HEK293 (cell line): ENCODE measurements at regions not wholly inside any gene's neighbourhood (a gene's known extent, or its start where the extent isn't known, plus 50 kb on each side); places are given as distances from the start of the nearest gene placed in this dataset.

Source experiments
- CTCF ChIA-PET: fragments of 350-600 bp; formaldehyde crosslinking; extraction: SDS; loops from one replicate; lab custom pipeline; 2021; ENCODE audit warnings: antibody characterized with exemption; lab: Yijun Ruan, JAX
- POLR2A ChIA-PET: fragments of 300-600 bp; formaldehyde crosslinking; extraction: SDS; loops from one replicate; lab custom pipeline; 2020; ENCODE audit warnings: antibody characterized with exemption, inconsistent platforms; lab: Yijun Ruan, JAX
- H3K27ac ChIP-seq: fragments of 200-500 bp; sonication (Bioruptor generic); 2 replicates; pipeline ENCODE4 v1.5.1; 2014; ENCODE audit warnings: low read depth, low read length, control low read depth, inconsistent platforms; ENCODE audit errors: extremely low read depth
- H3K36me3 ChIP-seq, 2 experiments: fragments of 200-500 bp in 1 of 2; sonication (Bioruptor generic) in 1 of 2; 1 replicate in 1 of 2; 2 replicates in 1 of 2; pipeline ENCODE4 v1.5.1; 2014 to 2017; ENCODE audit warnings: inconsistent platforms in 2 of 2, low read length in 2 of 2; ENCODE audit not compliant: control insufficient read depth in 2 of 2, insufficient read depth in 1 of 2
- H3K4me1 ChIP-seq: fragments of 200-500 bp; sonication (Bioruptor generic); 2 replicates; pipeline ENCODE4 v1.5.1; 2014; ENCODE audit warnings: mild to moderate bottlenecking, low read length, inconsistent platforms; ENCODE audit not compliant: control insufficient read depth, insufficient read depth
- H3K4me3 ChIP-seq: 2 replicates; pipeline ENCODE4 v1.5.1; 2011; ENCODE audit warnings: low read depth, mild to moderate bottlenecking, control low read depth, low read length, moderate library complexity
- H3K9me3 ChIP-seq: fragments of 200-500 bp; sonication (Bioruptor generic); 2 replicates; pipeline ENCODE4 v1.5.1; 2014; ENCODE audit warnings: low read depth, low read length, inconsistent platforms; ENCODE audit not compliant: control insufficient read depth, insufficient read depth
- GLI2 ChIP-seq: fragments of 450-650 bp; formaldehyde crosslinking; IDR thresholded peaks from 2 replicates; pipeline ENCODE4; 2017; ENCODE audit warnings: missing biosample characterization, missing genetic modification characterization, low read depth, borderline replicate concordance
- OSR2 ChIP-seq: fragments of 450-650 bp; formaldehyde crosslinking; IDR thresholded peaks from 2 replicates; pipeline ENCODE4 v1.5.1; 2016; ENCODE audit warnings: missing biosample characterization, missing genetic modification characterization
- ZFP3 ChIP-seq: fragments of 450-650 bp; formaldehyde crosslinking; IDR thresholded peaks from 2 replicates; pipeline ENCODE4 v1.5.1; 2016; ENCODE audit warnings: low read depth, missing biosample characterization, missing genetic modification characterization
- ZNF114 ChIP-seq: fragments of 450-650 bp; formaldehyde crosslinking; IDR thresholded peaks from 2 replicates; pipeline ENCODE4 v1.5.0; 2017; ENCODE audit warnings: missing biosample characterization, missing genetic modification characterization
- ZNF146 ChIP-seq: fragments of 450-650 bp; formaldehyde crosslinking; IDR thresholded peaks from 2 replicates; pipeline ENCODE4 v1.5.1; 2016; ENCODE audit warnings: missing biosample characterization, missing genetic modification characterization
- ZNF148 ChIP-seq: fragments of 450-650 bp; formaldehyde crosslinking; IDR thresholded peaks from 2 replicates; pipeline ENCODE4 v1.5.0; 2017; ENCODE audit warnings: missing biosample characterization, missing genetic modification characterization, borderline replicate concordance
- ZNF19 ChIP-seq: fragments of 450-650 bp; formaldehyde crosslinking; IDR thresholded peaks from 2 replicates; pipeline ENCODE4; 2016; ENCODE audit warnings: missing biosample characterization, missing genetic modification characterization, low read depth
- ZNF23 ChIP-seq: fragments of 450-650 bp; formaldehyde crosslinking; IDR thresholded peaks from 2 replicates; pipeline ENCODE4 v1.5.1; 2016; ENCODE audit warnings: missing biosample characterization, missing genetic modification characterization, borderline replicate concordance
- ZNF274 ChIP-seq, 2 experiments: fragments of 200-500 bp in 1 of 2; fragments of 450-650 bp in 1 of 2; sonication (Bioruptor generic) in 1 of 2; formaldehyde crosslinking in 1 of 2; IDR thresholded peaks; 2 replicates each; pipeline versions ENCODE4 v1.5.1 to v1.6.1; 2014 to 2016; ENCODE audit warnings: borderline replicate concordance in 1 of 2, inconsistent platforms in 1 of 2, low read length in 1 of 2, missing biosample characterization in 1 of 2, missing genetic modification characterization in 1 of 2
- ZNF302 ChIP-seq: fragments of 450-650 bp; formaldehyde crosslinking; IDR thresholded peaks from 2 replicates; pipeline ENCODE4 v1.5.1; 2016; ENCODE audit warnings: missing biosample characterization, missing genetic modification characterization, low read depth
- ZNF350 ChIP-seq: fragments of 450-650 bp; formaldehyde crosslinking; IDR thresholded peaks from 2 replicates; pipeline ENCODE4 v1.5.0; 2017; ENCODE audit warnings: missing biosample characterization, mild to moderate bottlenecking, missing genetic modification characterization
- ZNF518A ChIP-seq: fragments of 450-650 bp; formaldehyde crosslinking; conservative IDR thresholded peaks from 2 replicates; pipeline ENCODE4 v1.5.1; 2016; ENCODE audit warnings: low read depth, missing biosample characterization, missing genetic modification characterization
- ZNF530 ChIP-seq: fragments of 450-650 bp; formaldehyde crosslinking; IDR thresholded peaks from 2 replicates; pipeline ENCODE4 v1.5.1; 2016; ENCODE audit warnings: low read depth, missing biosample characterization, missing genetic modification characterization
- ZNF623 ChIP-seq: fragments of 450-650 bp; formaldehyde crosslinking; IDR thresholded peaks from 2 replicates; pipeline ENCODE4 v1.5.1; 2016; ENCODE audit warnings: missing biosample characterization, missing genetic modification characterization
- TF ChIP-seq, protein P1 (sequence below): fragments of 450-650 bp; formaldehyde crosslinking; IDR thresholded peaks from 2 replicates; pipeline ENCODE4 v1.5.1; 2016; ENCODE audit warnings: missing biosample characterization, missing genetic modification characterization
- TF ChIP-seq, protein P2 (sequence below): fragments of 450-650 bp; formaldehyde crosslinking; IDR thresholded peaks from 2 replicates; pipeline ENCODE4 v1.5.1; 2016; ENCODE audit warnings: missing biosample characterization, missing genetic modification characterization

GRCh38 chr4:66045913-66046312 is 375.6 kb upstream of the EPHA5 start (continued):
- TF ChIP-seq ZNF518A (tag by site-specific recombination) = no peak
- no peak for TF ChIP-seq ZFP3 (tag by site-specific recombination)
- no peak for TF ChIP-seq ZNF23 (tag by site-specific recombination)
- no peak for TF ChIP-seq ZNF19 (tag by site-specific recombination)
- TF ChIP-seq ZNF146 (tag by site-specific recombination) = no peak
- TF ChIP-seq, all 188 proteins: peak for 0

DNA sequence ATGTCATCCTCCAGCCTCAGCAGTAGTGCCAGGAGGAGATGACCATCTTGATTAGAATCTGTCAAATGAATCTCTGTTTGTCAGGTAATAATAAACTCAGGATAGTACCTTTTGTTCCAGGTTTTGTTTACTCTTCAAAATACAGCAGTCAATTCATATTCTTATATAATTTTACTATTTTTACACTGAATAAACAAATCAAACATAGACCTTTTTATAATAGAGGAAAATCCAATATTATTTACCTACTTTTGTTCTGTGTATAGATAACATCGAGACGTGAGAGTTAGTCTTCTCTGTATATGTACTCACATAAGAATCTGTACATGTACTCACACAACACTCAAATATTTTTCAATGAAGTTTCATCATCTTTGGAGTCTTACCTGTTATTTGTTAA is 365.4 kb upstream of the EPHA5 start:
- TF ChIP-seq ZNF350 (tag by site-specific recombination) (no peak), ZNF530 (tag by site-specific recombination) (no peak), OSR2 (tag by site-specific recombination) (no peak), ZNF114 (tag by site-specific recombination) (no peak), ZNF148 (tag by site-specific recombination) (no peak), ZNF302 (tag by site-specific recombination) (no peak)
- TF ChIP-seq, protein P1, sequence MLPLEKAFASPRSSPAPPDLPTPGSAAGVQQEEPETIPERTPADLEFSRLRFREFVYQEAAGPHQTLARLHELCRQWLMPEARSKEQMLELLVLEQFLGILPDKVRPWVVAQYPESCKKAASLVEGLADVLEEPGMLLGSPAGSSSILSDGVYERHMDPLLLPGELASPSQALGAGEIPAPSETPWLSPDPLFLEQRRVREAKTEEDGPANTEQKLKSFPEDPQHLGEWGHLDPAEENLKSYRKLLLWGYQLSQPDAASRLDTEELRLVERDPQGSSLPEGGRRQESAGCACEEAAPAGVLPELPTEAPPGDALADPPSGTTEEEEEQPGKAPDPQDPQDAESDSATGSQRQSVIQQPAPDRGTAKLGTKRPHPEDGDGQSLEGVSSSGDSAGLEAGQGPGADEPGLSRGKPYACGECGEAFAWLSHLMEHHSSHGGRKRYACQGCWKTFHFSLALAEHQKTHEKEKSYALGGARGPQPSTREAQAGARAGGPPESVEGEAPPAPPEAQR (tag by site-specific recombination) = no peak
- H3K27ac ChIP-seq = no peak overlapping the region
- H3K9me3 ChIP-seq = no peaks in the 10 kb centered on the region
- H3K36me3 ChIP-seq = no peaks in the 10 kb centered on the region
- H3K4me1 ChIP-seq = no peaks in the 10 kb centered on the region
- H3K4me3 ChIP-seq = no peak overlapping the region
- ChIA-PET POLR2A (no interaction called here), CTCF (no interaction called here)

DNA sequence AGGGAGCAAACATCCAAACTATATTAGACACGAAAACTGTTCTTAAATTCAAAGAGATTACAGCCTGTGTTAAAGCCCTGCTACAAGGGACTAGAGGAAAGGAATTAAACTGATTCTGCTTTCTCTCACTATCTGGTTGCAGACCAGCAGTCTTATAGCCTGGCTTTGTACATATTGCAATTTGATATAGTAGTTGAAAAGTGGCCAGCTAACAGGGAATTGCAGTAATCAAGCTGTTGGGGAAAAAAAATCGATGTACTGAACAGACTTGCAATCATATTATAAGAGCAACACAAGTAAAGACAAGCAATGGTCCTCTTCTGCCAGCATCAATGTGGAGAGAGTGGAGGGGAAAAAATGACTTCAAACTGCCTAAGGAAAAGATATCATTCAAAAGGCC is 364.4 kb upstream of the EPHA5 start:
- Histone ChIP-seq H3K4me3 (no peak overlapping the region), H3K4me1 (no peaks in the 10 kb centered on the region), H3K27ac (no peak overlapping the region), H3K9me3 (no peaks in the 10 kb centered on the region), H3K36me3 (no peaks in the 10 kb centered on the region)
- no peak for TF ChIP-seq ZNF623 (tag by site-specific recombination)
- TF ChIP-seq GLI2 (tag by site-specific recombination) = no peak
- TF ChIP-seq, protein P2, sequence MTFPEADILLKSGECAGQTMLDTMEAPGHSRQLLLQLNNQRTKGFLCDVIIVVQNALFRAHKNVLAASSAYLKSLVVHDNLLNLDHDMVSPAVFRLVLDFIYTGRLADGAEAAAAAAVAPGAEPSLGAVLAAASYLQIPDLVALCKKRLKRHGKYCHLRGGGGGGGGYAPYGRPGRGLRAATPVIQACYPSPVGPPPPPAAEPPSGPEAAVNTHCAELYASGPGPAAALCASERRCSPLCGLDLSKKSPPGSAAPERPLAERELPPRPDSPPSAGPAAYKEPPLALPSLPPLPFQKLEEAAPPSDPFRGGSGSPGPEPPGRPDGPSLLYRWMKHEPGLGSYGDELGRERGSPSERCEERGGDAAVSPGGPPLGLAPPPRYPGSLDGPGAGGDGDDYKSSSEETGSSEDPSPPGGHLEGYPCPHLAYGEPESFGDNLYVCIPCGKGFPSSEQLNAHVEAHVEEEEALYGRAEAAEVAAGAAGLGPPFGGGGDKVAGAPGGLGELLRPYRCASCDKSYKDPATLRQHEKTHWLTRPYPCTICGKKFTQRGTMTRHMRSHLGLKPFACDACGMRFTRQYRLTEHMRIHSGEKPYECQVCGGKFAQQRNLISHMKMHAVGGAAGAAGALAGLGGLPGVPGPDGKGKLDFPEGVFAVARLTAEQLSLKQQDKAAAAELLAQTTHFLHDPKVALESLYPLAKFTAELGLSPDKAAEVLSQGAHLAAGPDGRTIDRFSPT = no peak
- TF ChIP-seq ZNF274 (IDR thresholded peaks at IDR 0.05; ENCODE audit: low read length) = no peak
- TF ChIP-seq ZNF274 (tag by site-specific recombination; IDR thresholded peaks at IDR 0.05; ENCODE audit: borderline replicate concordance) = no peak
- ChIA-PET CTCF (no interaction called here), POLR2A (no interaction called here)
